Common myeloid progenitor, CD34-positive (primary cell): ENCODE measurements at regions not wholly inside any gene's neighbourhood (a gene's known extent, or its start where the extent isn't known, plus 50 kb on each side); places are given as distances from the start of the nearest gene placed in this dataset.

Source experiments
- CTCF ChIA-PET: fragments of 350-600 bp; sonication (Branson Sonifier 250); formaldehyde crosslinking; loops from one replicate; lab custom pipeline; 2021; ENCODE audit warnings: antibody characterized with exemption; lab: Charles Lee
- POLR2A ChIA-PET: fragments of 350-600 bp; sonication (Branson Sonifier 250); formaldehyde crosslinking; loops from one replicate; lab custom pipeline; 2021; ENCODE audit warnings: antibody characterized with exemption; lab: Charles Lee
- DNase-seq, 3 donors: peaks; one replicate each; pipeline versions ENCODE4 v3.0.0 to v3.0.0-alpha.2; 2013
- H3K27ac ChIP-seq, 2 experiments: 1 replicate in 1 of 2; 2 replicates in 1 of 2; pipeline ENCODE4 v1.7.0; 2013; ENCODE audit warnings: inconsistent platforms in 2 of 2, low read length in 2 of 2, mild to moderate bottlenecking in 2 of 2, low read depth in 1 of 2, moderate library complexity in 1 of 2; ENCODE audit not compliant: severe bottlenecking in 2 of 2, insufficient read depth in 1 of 2, poor library complexity in 1 of 2
- H3K27me3 ChIP-seq, 5 experiments: replicated peaks in 2 of 5; 1 replicate in 3 of 5; 2 replicates in 2 of 5; pipeline versions ENCODE4 v1.6.1 to v1.7.0; 2013; ENCODE audit warnings: low read length in 4 of 5, mild to moderate bottlenecking in 2 of 5, moderate library complexity in 2 of 5, inconsistent platforms in 1 of 5; ENCODE audit not compliant: insufficient read depth in 5 of 5, control insufficient read depth in 4 of 5
- H3K36me3 ChIP-seq, 4 experiments: 1 replicate in 2 of 4; 2 replicates in 2 of 4; pipeline versions ENCODE4 v1.6.1 to v1.7.0; 2013; ENCODE audit warnings: low read length in 3 of 4, control low read depth in 1 of 4, mild to moderate bottlenecking in 1 of 4; ENCODE audit not compliant: control insufficient read depth in 4 of 4, insufficient read depth in 4 of 4
- H3K4me1 ChIP-seq, 4 experiments: 1 replicate in 3 of 4; 2 replicates in 1 of 4; pipeline versions ENCODE4 v1.6.1 to v1.7.1; 2013; ENCODE audit warnings: low read length in 3 of 4, mild to moderate bottlenecking in 3 of 4, control low read depth in 1 of 4, inconsistent platforms in 1 of 4, moderate library complexity in 1 of 4; ENCODE audit not compliant: control insufficient read depth in 4 of 4, insufficient read depth in 4 of 4; ENCODE audit errors: control extremely low read depth in 1 of 4
- H3K4me3 ChIP-seq, 7 experiments: 1 replicate in 4 of 7; 2 replicates in 3 of 7; pipeline versions ENCODE4 v1.5.1 to v1.7.0; 2013; ENCODE audit warnings: mild to moderate bottlenecking in 7 of 7, low read length in 6 of 7, moderate library complexity in 6 of 7, inconsistent platforms in 2 of 7, low read depth in 2 of 7, control low read depth in 1 of 7; ENCODE audit not compliant: insufficient read depth in 4 of 7, control insufficient read depth in 1 of 7; ENCODE audit errors: extremely low read depth in 1 of 7
- H3K9me3 ChIP-seq, 5 experiments: 1 replicate in 4 of 5; 2 replicates in 1 of 5; pipeline versions ENCODE4 v1.6.1 to v1.7.1; 2013; ENCODE audit warnings: low read length in 4 of 5, mild to moderate bottlenecking in 2 of 5, inconsistent platforms in 1 of 5, low read depth in 1 of 5, moderate library complexity in 1 of 5; ENCODE audit not compliant: control insufficient read depth in 4 of 5, insufficient read depth in 2 of 5; ENCODE audit errors: control extremely low read depth in 1 of 5
- WGBS: methylation state at CpG from one replicate; pipeline ENCODE4 v1.1.5; 2013; ENCODE audit not compliant: insufficient coverage; 5-methylcytosine and 5-hydroxymethylcytosine counted together

DNA sequence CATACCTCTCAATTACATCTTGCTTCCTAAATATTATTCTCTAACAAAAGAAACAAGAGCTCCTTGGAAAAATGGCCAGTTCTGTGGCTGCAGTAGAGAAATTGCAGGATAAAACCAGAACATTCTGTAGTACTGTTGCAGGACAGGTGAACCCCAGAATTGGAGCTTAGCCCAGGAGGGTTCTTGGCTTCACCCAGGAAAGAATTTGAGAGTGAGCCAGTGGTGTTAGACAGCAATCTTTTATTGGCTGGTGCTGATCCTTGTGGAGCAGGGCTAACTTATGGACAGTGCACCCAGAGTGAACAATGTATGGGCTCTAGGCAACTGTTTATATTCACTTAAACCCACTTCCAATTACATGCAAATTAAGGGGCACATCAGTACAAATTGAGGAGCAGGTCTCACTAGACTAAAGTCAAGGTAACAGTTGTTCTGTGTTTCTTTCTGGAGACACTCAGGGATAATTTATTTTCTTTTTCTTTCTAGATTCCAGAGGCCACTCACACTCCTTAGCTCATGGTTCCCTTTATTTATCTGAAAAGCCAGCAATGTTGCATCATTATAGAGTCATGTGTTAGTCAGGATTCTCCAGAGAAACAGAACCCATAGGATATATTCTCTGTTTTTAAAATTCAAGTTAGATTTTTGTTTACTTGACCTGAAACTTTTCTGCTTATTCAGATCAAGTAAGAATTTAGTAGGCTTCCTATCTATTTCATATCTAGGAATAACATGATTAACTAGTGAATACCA lies 348.1 kb downstream of the CCDC85A start:
- H3K4me3 ChIP-seq = no peak overlapping the region
- ChIA-PET POLR2A (no interaction called here), CTCF (no interaction called here)
- H3K27me3 ChIP-seq = no peaks in the 10 kb centered on the region
- no peaks in the 10 kb centered on the region for H3K9me3 ChIP-seq
- no peaks in the 10 kb centered on the region for H3K4me1 ChIP-seq
- no peak overlapping the region for H3K27ac ChIP-seq
- H3K36me3 ChIP-seq = no peaks in the 10 kb centered on the region
- DNase-seq = no peak

DNA sequence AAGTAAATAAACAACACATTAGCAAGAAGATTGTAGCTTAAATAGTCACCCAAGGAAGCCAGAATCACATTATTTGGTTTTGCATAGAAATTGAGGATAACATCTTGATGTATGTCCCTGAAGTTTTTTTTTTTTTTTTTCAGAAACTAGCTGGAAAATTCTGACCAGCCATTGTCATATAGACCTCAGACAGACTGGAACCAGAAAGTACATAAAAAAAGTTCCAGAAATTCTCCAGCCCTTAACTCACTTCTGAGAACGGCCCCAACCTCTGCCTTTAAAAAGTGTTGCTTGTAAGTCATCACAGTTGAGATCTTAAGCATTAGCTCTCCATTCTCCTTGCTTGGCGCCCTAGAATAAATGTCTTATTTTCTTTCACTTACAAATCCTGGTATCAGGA lies 350.5 kb downstream of the CCDC85A start:
- DNase-seq = no peak
- ChIA-PET POLR2A (no interaction called here), CTCF (no interaction called here)
- Histone ChIP-seq H3K4me3 (no peak overlapping the region), H3K36me3 (no peaks in the 10 kb centered on the region), H3K9me3 (no peaks in the 10 kb centered on the region), H3K4me1 (no peaks in the 10 kb centered on the region), H3K27me3 (no peaks in the 10 kb centered on the region), H3K27ac (no peak overlapping the region)
- no CpG with 5 or more reads among the region's 2 CpGs for WGBS

DNA sequence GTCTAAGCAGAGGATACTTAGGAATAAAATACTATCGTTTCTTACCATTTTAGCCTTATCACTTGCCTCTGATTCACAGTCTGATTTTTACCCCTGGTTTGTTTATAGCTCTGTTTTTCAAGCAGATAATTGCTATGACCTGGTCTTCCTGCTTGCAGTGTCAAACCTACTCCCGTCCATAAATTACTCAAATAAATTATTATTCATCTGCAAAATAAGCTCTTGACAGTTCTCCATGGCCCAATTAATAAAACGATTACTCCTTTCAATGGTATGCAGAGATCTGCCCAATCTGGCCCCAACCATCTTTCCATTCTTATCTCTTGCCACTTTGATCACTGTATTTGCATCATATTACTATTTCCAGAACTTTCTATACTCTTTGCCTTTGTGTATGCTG lies 354.0 kb downstream of the CCDC85A start:
- H3K4me3 ChIP-seq = no peak overlapping the region
- H3K27me3 ChIP-seq = no peaks in the 10 kb centered on the region
- H3K9me3 ChIP-seq = peaks cover 0 to 3% (median 0%) of the 10 kb centered on the region in 5 experiments
- DNase-seq = no peak
- no peaks in the 10 kb centered on the region for H3K4me1 ChIP-seq
- 83% methylated on average over 3 of the region's 3 CpGs for WGBS
- H3K27ac ChIP-seq = no peak overlapping the region
- ChIA-PET CTCF (no interaction called here), POLR2A (no interaction called here)
- H3K36me3 ChIP-seq = no peaks in the 10 kb centered on the region

DNA sequence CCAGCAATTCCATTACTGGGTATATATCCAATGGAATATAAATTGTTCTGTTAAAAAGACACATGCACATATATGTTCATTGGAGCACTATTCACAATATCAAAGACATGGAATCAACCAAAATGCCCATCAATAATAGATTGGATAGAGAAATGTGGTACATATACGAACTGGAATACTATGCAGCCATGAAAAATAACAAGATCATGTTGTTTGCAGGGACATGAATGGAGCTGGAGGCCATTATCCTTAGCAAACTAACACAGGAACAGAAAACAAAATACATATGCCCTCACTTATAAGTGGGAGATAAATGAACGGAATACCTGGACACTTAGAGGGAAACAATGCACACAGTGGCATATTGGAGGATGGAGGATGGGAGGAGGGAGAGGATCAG lies 355.8 kb downstream of the CCDC85A start:
- H3K27me3 ChIP-seq = no peaks in the 10 kb centered on the region
- no CpG with 5 or more reads among the region's 2 CpGs for WGBS
- ChIA-PET POLR2A (no interaction called here), CTCF (no interaction called here)
- H3K9me3 ChIP-seq = peaks cover 0 to 3% (median 0%) of the 10 kb centered on the region in 5 experiments
- no peak overlapping the region for H3K4me3 ChIP-seq
- H3K36me3 ChIP-seq = no peaks in the 10 kb centered on the region
- no peaks in the 10 kb centered on the region for H3K4me1 ChIP-seq
- DNase-seq = no peak
- no peak overlapping the region for H3K27ac ChIP-seq

GRCh38 chr2:56540467-56540866 lies 356.7 kb downstream of the CCDC85A start:
- Histone ChIP-seq H3K4me3 (no peak overlapping the region), H3K27me3 (no peaks in the 10 kb centered on the region), H3K9me3 (peaks cover 0 to 3% (median 0%) of the 10 kb centered on the region in 5 experiments), H3K27ac (no peak overlapping the region), H3K4me1 (no peaks in the 10 kb centered on the region), H3K36me3 (no peaks in the 10 kb centered on the region)
- CTCF ChIA-PET = no interaction called here
- WGBS = 100% methylated on average over 1 of the region's 1 CpG
- DNase-seq = no peak
- POLR2A ChIA-PET = no interaction called here

DNA sequence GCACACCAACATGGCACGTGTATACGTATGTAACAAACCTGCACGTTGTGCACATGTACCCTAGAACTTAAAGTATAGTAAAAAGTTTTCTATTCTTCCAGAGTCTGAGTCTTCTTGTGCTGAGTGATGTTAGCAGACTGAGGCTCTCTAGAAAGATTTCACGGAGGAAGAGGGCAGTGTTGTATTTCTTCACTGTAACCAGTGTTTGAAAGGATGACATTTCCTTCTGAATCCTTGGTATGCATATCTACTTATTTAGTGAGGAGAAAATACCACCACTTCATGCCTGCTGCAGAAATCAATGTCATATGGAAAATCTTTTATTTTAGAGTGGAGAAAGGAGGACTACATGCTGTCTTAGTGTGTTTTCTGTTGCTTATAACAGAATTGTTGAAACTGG lies 357.1 kb downstream of the CCDC85A start:
- Histone ChIP-seq H3K4me3 (no peak overlapping the region), H3K9me3 (peaks cover 0 to 3% (median 0%) of the 10 kb centered on the region in 5 experiments), H3K27ac (no peak overlapping the region), H3K27me3 (no peaks in the 10 kb centered on the region), H3K36me3 (no peaks in the 10 kb centered on the region), H3K4me1 (no peaks in the 10 kb centered on the region)
- no peak for DNase-seq
- WGBS = 90% methylated on average over 1 of the region's 4 CpGs
- POLR2A ChIA-PET = no interaction called here
- CTCF ChIA-PET = no interaction called here

DNA sequence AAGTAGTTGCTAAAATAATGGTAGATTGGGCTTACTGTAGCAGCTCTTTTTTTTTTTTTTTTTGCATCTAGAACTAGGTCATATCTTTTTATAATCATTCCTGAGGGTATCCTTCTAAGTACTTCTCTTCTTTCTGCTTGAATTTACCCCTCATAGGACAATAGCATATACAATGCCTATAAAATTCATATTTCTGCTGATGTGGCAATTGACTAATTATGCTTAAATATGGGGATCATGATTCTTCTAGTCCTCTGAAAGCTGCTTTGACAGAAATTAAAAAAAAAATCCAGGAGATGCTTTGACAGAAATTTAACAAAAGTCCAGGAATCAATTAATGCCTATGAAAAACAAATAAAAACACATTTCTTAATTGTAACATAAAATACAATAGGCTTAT lies 358.4 kb downstream of the CCDC85A start:
- no peak for DNase-seq
- no peaks in the 10 kb centered on the region for H3K36me3 ChIP-seq
- no peak overlapping the region for H3K4me3 ChIP-seq
- H3K27ac ChIP-seq = no peak overlapping the region
- POLR2A ChIA-PET = no interaction called here
- CTCF ChIA-PET = no interaction called here
- no peaks in the 10 kb centered on the region for H3K27me3 ChIP-seq
- H3K9me3 ChIP-seq = peaks cover 0 to 3% (median 0%) of the 10 kb centered on the region in 5 experiments
- no peaks in the 10 kb centered on the region for H3K4me1 ChIP-seq
